ENCODE measurements at regions not wholly inside any gene's neighbourhood (a gene's known extent, or its start where the extent isn't known, plus 50 kb on each side); places are given as distances from the start of the nearest gene placed in this dataset.
A peak's percentile ranks its signal among the peaks of the same experiment; 100 is the strongest.
"Not testable (repeated sequence)": the region's sequence is repeated elsewhere in the genome, so short reads cannot be mapped to it uniquely, and the experiment has no call there.

- DNase-seq = no peak
Measured at GRCh38 chr2:106339609-106340008, 128.6 kb downstream of the RGPD3 start.

GRCh38 chr2:106339132-106339531 is 129.1 kb downstream of the RGPD3 start:
- no peak for DNase-seq

GRCh38 chr2:106338043-106338442 is 130.2 kb downstream of the RGPD3 start:
- no peak for DNase-seq

DNA sequence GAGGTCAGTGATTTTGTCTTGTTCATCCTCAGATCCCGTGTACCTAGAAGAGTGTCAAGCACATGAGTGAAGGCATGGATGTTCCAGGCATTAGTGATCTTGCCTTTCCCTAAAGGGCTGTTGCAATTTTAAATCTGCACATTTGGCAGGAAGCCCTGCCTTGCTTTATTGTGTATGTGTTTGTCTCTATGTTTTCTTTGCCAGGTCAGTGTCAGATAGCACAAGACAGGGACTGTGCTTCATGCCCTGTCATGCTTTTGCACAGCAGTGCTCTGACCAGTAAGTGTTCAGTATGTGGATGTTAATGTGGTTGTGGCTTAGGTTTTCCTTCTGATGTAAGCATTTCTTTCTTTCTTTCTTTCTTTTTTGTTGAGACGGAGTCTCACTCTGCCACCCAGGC is 131.5 kb downstream of the RGPD3 start:
- DNase-seq = no peak

- no peak for DNase-seq
Measured at GRCh38 chr2:106336108-106336507, 132.1 kb downstream of the RGPD3 start.

DNA sequence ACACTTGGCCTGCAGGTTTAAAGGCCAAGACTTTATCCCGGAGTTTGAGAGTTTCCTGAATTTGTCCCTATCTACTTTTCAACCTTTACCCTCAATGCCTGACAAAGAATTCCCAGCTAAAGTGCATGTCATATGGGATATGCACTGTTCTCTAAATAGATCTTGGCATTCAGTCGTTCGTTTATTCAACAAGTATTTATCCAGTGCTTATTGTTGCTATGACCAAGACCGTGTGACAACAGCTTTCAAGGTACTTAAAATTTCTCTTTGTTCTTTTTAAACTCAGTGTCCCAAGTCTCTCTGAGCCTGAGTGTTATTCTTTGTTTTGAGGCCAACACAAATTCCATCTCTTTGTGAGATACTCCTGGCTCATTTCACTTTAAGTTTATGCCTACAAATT is 133.4 kb downstream of the RGPD3 start:
- DNase-seq = no peak

- DNase-seq = not testable (repeated sequence)
Measured at GRCh38 chr2:106333253-106333873, 134.8 kb downstream of the RGPD3 start.

DNA sequence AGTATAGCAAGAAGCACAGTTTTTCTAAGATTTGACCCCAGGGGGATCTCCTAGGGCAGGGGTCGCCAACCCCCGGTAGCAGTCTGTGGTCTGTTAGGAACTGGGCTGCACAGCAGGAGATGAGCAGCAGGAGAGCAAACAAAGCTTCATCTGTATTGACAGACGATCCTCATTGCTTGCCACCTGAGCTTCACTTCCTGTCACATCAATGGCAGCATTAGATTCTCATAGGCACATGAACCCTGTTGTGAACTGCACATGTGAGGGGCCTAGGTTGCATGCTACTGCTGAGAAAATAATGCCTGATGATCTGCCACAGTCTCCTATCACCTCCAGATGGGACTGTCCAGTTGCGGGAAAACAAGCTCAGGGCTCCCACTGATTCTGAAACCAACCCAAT is 136.2 kb downstream of the RGPD3 start:
- DNase-seq = no peak

GRCh38 chr2:106330384-106331261 is 136.5 kb upstream of the UXS1 start:
- not testable (repeated sequence) for DNase-seq

DNA sequence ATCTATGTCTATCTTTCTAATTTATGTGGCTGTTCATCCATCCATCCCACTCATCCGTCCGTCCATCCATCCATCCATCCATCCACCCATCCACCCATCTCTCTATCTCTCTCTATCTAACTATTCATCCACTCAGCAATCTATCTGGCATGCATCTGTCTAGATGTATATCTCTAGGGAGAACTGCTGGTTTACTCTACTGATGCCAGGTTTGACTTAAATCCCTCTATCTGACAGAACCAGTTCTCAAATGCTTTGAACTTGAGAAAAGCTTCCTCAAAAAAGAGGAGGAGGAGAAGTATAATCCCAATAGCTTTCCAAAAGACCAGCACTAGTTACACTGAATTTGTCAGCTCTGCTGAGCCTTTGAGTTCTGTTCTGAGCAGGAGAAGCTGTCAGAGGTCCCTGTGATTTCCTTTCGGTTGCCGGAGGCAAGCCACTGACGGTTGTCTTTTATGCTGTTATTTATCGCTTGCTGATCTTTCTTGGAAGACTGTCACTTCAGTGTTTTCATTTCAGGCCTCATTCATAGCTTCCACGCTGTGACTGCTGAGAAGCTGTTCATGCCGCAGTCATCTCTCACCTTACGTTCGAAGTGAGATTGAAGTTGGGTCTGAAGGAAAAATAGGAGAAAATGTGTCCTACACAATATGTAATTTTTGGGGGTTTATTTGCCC is 129.4 kb upstream of the UXS1 start:
- DNase-seq = no peak

DNA sequence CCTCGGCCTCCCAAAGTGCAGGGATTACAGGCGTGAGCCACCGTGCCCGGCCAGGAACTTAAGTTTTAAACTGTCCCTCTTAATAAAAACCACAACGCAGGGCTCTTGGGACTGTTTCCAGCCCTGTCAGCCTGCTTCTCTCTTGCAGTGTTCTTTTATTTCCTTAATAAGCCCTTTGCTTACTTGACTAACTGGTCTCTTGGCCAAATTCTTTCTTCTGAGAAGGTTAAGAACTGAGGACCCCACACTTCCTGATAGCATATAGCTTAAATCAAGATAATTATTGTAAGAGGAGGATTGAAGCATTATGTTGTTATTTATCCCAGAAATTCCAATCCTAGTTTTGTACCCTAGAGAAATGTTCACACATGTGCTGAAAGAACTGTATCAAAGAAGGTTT is 128.2 kb upstream of the UXS1 start:
- no peak for DNase-seq

DNA sequence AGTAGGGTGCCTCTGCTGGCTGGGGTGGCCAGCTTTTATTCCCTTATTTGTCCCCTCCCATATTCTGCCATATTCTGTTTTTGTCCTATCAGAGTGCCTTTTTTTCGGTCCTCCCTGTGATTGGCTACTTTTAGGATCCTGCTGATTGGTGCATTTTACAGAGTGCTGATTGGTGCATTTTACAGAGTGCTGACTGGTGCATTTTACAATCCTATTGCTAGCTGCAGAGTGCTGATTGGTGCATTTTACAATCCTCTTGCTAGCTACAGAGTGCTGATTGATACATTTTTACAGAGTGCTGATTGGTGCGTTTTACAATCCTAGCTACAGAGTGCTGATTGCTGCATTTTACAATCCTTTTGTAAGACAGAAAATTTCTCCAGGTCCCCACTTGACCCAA is 126.3 kb upstream of the UXS1 start:
- DNase-seq = not testable (repeated sequence)

DNA sequence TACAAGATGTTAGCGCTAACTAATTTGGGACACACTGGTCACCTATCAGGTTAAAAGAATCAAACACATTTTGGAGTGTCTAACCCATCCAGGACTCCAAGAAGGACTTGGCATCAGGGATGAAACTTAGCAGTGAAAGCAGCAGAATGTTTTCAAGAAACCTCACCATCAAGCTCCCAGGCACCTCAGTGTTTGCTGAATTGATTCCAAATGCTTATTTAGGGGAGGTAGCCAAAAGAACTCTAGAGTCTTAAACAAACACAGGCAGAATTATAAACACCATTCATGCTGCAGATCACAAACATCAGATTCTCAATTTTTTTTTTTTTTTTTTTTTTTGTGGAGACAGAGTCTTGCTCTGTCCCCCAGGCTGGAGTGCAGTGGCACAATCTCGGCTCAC is 122.8 kb upstream of the UXS1 start:
- no peak for DNase-seq

- DNase-seq = no peak
Measured at GRCh38 chr2:106314444-106314843, 120.3 kb upstream of the UXS1 start.

DNA sequence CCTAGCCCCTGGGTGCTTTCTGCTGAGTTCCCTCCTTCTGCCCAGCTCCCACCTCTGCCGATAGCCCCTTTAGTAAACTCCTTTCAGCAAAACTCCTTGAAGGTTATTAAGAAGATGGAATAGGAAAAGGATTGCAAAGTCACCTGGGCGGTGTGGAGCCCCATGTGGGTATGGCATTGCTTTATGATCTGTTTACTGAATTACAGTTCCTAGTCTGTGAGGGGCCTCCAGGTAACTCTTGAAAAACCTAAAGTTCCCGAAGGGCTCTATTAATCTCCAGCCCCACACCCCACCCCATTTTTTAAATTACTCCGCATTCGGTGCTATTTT is 116.9 kb upstream of the UXS1 start:
- no peak for DNase-seq

DNA sequence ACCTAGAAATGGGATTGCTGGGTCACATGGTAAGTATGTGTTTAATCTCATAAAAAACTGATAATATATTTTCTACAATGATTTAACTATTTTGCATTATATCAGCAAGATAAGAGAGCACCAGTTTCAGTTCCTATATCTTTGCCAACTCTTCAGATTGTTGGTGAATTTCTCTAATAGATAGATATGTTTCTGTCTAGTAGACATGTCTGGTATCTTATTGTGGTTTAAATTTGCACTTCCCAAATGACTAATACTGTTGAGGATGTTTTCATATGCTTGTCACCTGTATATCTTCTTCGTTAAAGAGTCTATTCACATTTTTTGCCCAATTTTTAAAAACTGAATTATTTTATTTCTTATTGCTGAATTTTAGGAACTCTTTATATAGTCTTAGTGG is 113.8 kb upstream of the UXS1 start:
- no peak for DNase-seq

- no peak for DNase-seq
Measured at GRCh38 chr2:106306387-106306786, 112.3 kb upstream of the UXS1 start.

GRCh38 chr2:106304612-106305184 is 110.6 kb upstream of the UXS1 start:
- no peak for DNase-seq

GRCh38 chr2:106299696-106300095 is 105.6 kb upstream of the UXS1 start:
- DNase-seq = no peak

GRCh38 chr2:106296182-106296815 is 102.2 kb upstream of the UXS1 start:
- peak; percentile 31 for DNase-seq

GRCh38 chr2:106294182-106294581 is 100.1 kb upstream of the UXS1 start:
- no peak for DNase-seq

GRCh38 chr2:106293271-106293783 is 99.2 kb upstream of the UXS1 start:
- no peak for DNase-seq
